UCSD-AML1 (cell line): ENCODE measurements at regions not wholly inside any gene's neighbourhood (a gene's known extent, or its start where the extent isn't known, plus 50 kb on each side); places are given as distances from the start of the nearest gene placed in this dataset.

Source experiments
- DNase-seq: peaks from one replicate; lab custom pipeline; 2025; ENCODE audit not compliant: unreplicated experiment; lab: John Stamatoyannopoulos, UW

GRCh38 chr5:28766565-28767158 is 1728.3 kb upstream of the CDH9 start:
- no peak for DNase-seq

GRCh38 chr5:28751396-28751795 is 1713.0 kb upstream of the CDH9 start:
- no peak for DNase-seq

- DNase-seq, result no peak
Observed at GRCh38 chr5:28750251-28750650, 1711.9 kb upstream of the CDH9 start.

- DNase-seq, result no peak
Observed at GRCh38 chr5:28748446-28748845, 1710.1 kb upstream of the CDH9 start.

GRCh38 chr5:28743716-28744110 is 1705.3 kb upstream of the CDH9 start:
- DNase-seq, result no peak

- no peak for DNase-seq
Observed at GRCh38 chr5:28743025-28743715, 1704.8 kb upstream of the CDH9 start.

GRCh38 chr5:28737682-28738081 is 1699.3 kb upstream of the CDH9 start:
- no peak for DNase-seq

- no peak for DNase-seq
Observed at GRCh38 chr5:28737222-28737621, 1698.8 kb upstream of the CDH9 start.

GRCh38 chr5:28734396-28734795 is 1696.0 kb upstream of the CDH9 start:
- no peak for DNase-seq

- no peak for DNase-seq
Observed at GRCh38 chr5:28729067-28729466, 1690.7 kb upstream of the CDH9 start.

- no peak for DNase-seq
Observed at GRCh38 chr5:28726815-28727214, 1688.4 kb upstream of the CDH9 start.

GRCh38 chr5:28725001-28725400 is 1686.6 kb upstream of the CDH9 start:
- DNase-seq, result no peak

- no peak for DNase-seq
Observed at GRCh38 chr5:28714907-28715698, 1676.7 kb upstream of the CDH9 start.

- no peak for DNase-seq
Observed at GRCh38 chr5:28710360-28710759, 1672.0 kb upstream of the CDH9 start.

GRCh38 chr5:28708472-28708871 is 1670.1 kb upstream of the CDH9 start:
- DNase-seq, result no peak

GRCh38 chr5:28707706-28708105 is 1669.3 kb upstream of the CDH9 start:
- DNase-seq, result no peak

- no peak for DNase-seq
Observed at GRCh38 chr5:28703651-28704260, 1665.4 kb upstream of the CDH9 start.

GRCh38 chr5:28691526-28691925 is 1653.1 kb upstream of the CDH9 start:
- DNase-seq, result no peak

- no peak for DNase-seq
Observed at GRCh38 chr5:28685794-28686193, 1647.4 kb upstream of the CDH9 start.

- DNase-seq, result no peak
Observed at GRCh38 chr5:28678899-28679298, 1640.5 kb upstream of the CDH9 start.

- DNase-seq, result no peak
Observed at GRCh38 chr5:28666110-28666509, 1627.7 kb upstream of the CDH9 start.

GRCh38 chr5:28648108-28648507 is 1609.7 kb upstream of the CDH9 start:
- DNase-seq, result no peak
